HepG2 (cell line): ENCODE measurements at regions not wholly inside any gene's neighbourhood (a gene's known extent, or its start where the extent isn't known, plus 50 kb on each side); places are given as distances from the start of the nearest gene placed in this dataset.

Source experiments
- ATAC-seq: fragments of 200-7000 bp; cut with Tn5 transposase; 3 replicates; pipeline ENCODE4 v1.9.1; 2020; ENCODE audit warnings: mild to moderate bottlenecking, moderate library complexity
- BruUV-seq: library from RNA; stranded (reverse); fragments of 400-500 nt; replicated peaks from 2 replicates; lab custom pipeline; 2021; lab: Mats Ljungman, UMichigan
- CTCF ChIA-PET: fragments of 300-600 bp; formaldehyde crosslinking; extraction: SDS; loops from one replicate; lab custom pipeline; 2021; ENCODE audit warnings: low total read pairs, inconsistent platforms, low intra/inter-chr PET ratio; lab: Yijun Ruan, JAX
- POLR2A ChIA-PET: fragments of 350-600 bp; sonication (Branson Sonifier 250); formaldehyde crosslinking; loops from one replicate; lab custom pipeline; 2020; ENCODE audit warnings: antibody characterized with exemption, inconsistent platforms; lab: Yijun Ruan, JAX
- DNase-seq: peaks from one replicate; pipeline ENCODE4 v3.0.0-alpha.2; 2015; ENCODE audit warnings: low spot score
- FAIRE-seq: peaks from 3 replicates; lab custom pipeline; 2011; peaks lifted over from hg19 to GRCh38; lab: Jason Lieb, UNC
- H2AFZ ChIP-seq: one replicate; pipeline ENCODE4 v1.6.1; 2011; ENCODE audit warnings: low read length, inconsistent platforms
- H3K27ac ChIP-seq: fragments of 300-600 bp; 3 replicates; pipeline ENCODE4 v1.8.0; 2011; ENCODE audit warnings: mixed run types, mild to moderate bottlenecking, mixed read lengths, low read length, inconsistent platforms; ENCODE audit not compliant: insufficient read depth; ENCODE audit errors: extremely low read length
- H3K27me3 ChIP-seq, 2 experiments: fragments of 200-600 bp in 1 of 2; 2 replicates in 1 of 2; 3 replicates in 1 of 2; pipeline versions ENCODE4 v1.6.0 to v1.8.0; 2011; ENCODE audit warnings: low read length in 2 of 2, mild to moderate bottlenecking in 2 of 2, moderate library complexity in 2 of 2, inconsistent platforms in 1 of 2; ENCODE audit not compliant: insufficient read depth in 2 of 2, control insufficient read depth in 1 of 2
- H3K36me3 ChIP-seq, 2 experiments: fragments of 200-600 bp in 1 of 2; replicated peaks in 1 of 2; 2 replicates in 1 of 2; 3 replicates in 1 of 2; pipeline versions ENCODE4 v1.5.1 to v1.8.0; 2011; ENCODE audit warnings: low read length in 2 of 2, inconsistent platforms in 1 of 2; ENCODE audit not compliant: insufficient read depth in 2 of 2, control insufficient read depth in 1 of 2
- H3K4me1 ChIP-seq: 2 replicates; pipeline ENCODE4 v1.5.1; 2012; ENCODE audit warnings: low read length, inconsistent platforms; ENCODE audit not compliant: insufficient read depth
- H3K4me2 ChIP-seq: 2 replicates; pipeline ENCODE4 v1.6.0; 2011; ENCODE audit warnings: low read depth, low read length, inconsistent platforms
- H3K4me3 ChIP-seq, 3 experiments: fragments of 200-600 bp in 1 of 3; sonication (generic), shearing (Covaris generic) in 1 of 3; replicated peaks in 1 of 3; 2 replicates each; pipeline ENCODE4 v1.5.1; 2011 to 2016; ENCODE audit warnings: low read length in 3 of 3, inconsistent platforms in 2 of 3, low read depth in 2 of 3, mild to moderate bottlenecking in 2 of 3, control low read depth in 1 of 3, mixed read lengths in 1 of 3; ENCODE audit not compliant: insufficient read depth in 1 of 3
- H3K79me2 ChIP-seq: one replicate; pipeline ENCODE4 v1.6.1; 2011; ENCODE audit warnings: low read length, inconsistent platforms; ENCODE audit not compliant: insufficient read depth
- H3K9ac ChIP-seq: 2 replicates; pipeline ENCODE4 v1.6.0; 2011; ENCODE audit warnings: mild to moderate bottlenecking, low read depth, low read length, inconsistent platforms; ENCODE audit not compliant: insufficient read depth
- H3K9me3 ChIP-seq: 2 replicates; pipeline ENCODE4 v1.5.1; 2012; ENCODE audit warnings: mild to moderate bottlenecking, low read length
- H4K20me1 ChIP-seq: 2 replicates; pipeline ENCODE4 v1.6.0; 2011; ENCODE audit warnings: inconsistent platforms, mild to moderate bottlenecking, low read length, moderate library complexity; ENCODE audit not compliant: insufficient read depth
- CENPT ChIP-seq: sonication (generic); formaldehyde crosslinking; IDR thresholded peaks from 2 replicates; pipeline ENCODE4 v1.8.0; 2022; ENCODE audit warnings: low read depth, mild to moderate bottlenecking, moderate library complexity, missing genetic modification reagents
- HHEX ChIP-seq: IDR thresholded peaks from 2 replicates; pipeline ENCODE4 v1.6.1; 2016; ENCODE audit warnings: control low read depth
- HNRNPK ChIP-seq: fragments of 200-400 bp; formaldehyde crosslinking; IDR thresholded peaks from 2 replicates; pipeline ENCODE4 v1.6.1; 2018; ENCODE audit warnings: low read length, low read depth, moderate library complexity, mild to moderate bottlenecking; ENCODE audit not compliant: poor library complexity, severe bottlenecking
- MAFG ChIP-seq: sonication (generic); formaldehyde crosslinking; IDR thresholded peaks from 2 replicates; pipeline ENCODE4 v1.5.1; 2020; ENCODE audit warnings: mild to moderate bottlenecking, missing genetic modification reagents
- NBN ChIP-seq: fragments of 450-650 bp; conservative IDR thresholded peaks from 2 replicates; pipeline ENCODE4 v1.6.1; 2017
- SKI ChIP-seq: fragments of 450-650 bp; IDR thresholded peaks from one replicate; pipeline ENCODE4 v1.6.1; 2018; ENCODE audit warnings: mild to moderate bottlenecking; ENCODE audit not compliant: partially characterized antibody
- SMC3 ChIP-seq: IDR thresholded peaks from 2 replicates; pipeline ENCODE4 v1.6.1; 2011; ENCODE audit warnings: low read length, improper control_type of control experiment
- SP4 ChIP-seq: sonication (generic); formaldehyde crosslinking; IDR thresholded peaks from 2 replicates; pipeline ENCODE4 v1.8.1; 2023; ENCODE audit warnings: mild to moderate bottlenecking, missing genetic modification reagents
- THYN1 ChIP-seq: sonication (generic); formaldehyde crosslinking; IDR thresholded peaks from 2 replicates; pipeline ENCODE4 v1.8.1; 2023; ENCODE audit warnings: low read depth, mild to moderate bottlenecking, moderate library complexity, missing genetic modification reagents, borderline replicate concordance
- ZNF33B ChIP-seq: sonication (generic); formaldehyde crosslinking; IDR thresholded peaks from 2 replicates; pipeline ENCODE4 v1.5.1; 2020; ENCODE audit warnings: mild to moderate bottlenecking, missing genetic modification reagents
- ZNF383 ChIP-seq: sonication (generic); formaldehyde crosslinking; IDR thresholded peaks from 2 replicates; pipeline ENCODE4 v1.4.0; 2020; ENCODE audit warnings: missing genetic modification reagents, mild to moderate bottlenecking, borderline replicate concordance
- ZNF674 ChIP-seq: sonication (generic); formaldehyde crosslinking; IDR thresholded peaks from 2 replicates; pipeline ENCODE4 v1.5.0; 2020; ENCODE audit warnings: low read depth, mild to moderate bottlenecking, missing genetic modification reagents
- WGBS: methylation state at CpG from one replicate; pipeline ENCODE4 v1.1.6; 2017; ENCODE audit warnings: low lambda C conversion rate; 5-methylcytosine and 5-hydroxymethylcytosine counted together
- in situ Hi-C: cut with HindIII; loops from 2 replicates; pipeline ENCODE4 v1.10.0; 2017; ENCODE audit warnings: low pct_unique_long_range_greater_than_20kb; ENCODE audit not compliant: extremely low pct_ligation_motif_present
- intact Hi-C: fragments of 100-400 bp; cut with micrococcal nuclease; formaldehyde crosslinking; loops from one replicate; pipeline ENCODE4 v1.10.0; 2022; ENCODE audit not compliant: unreplicated experiment
- TF ChIP-seq, protein P1 (sequence below): sonication (generic); formaldehyde crosslinking; IDR thresholded peaks from 2 replicates; pipeline ENCODE4 v1.4.0; 2020; ENCODE audit warnings: missing genetic modification reagents, borderline replicate concordance
- TF ChIP-seq, protein P2 (sequence below): sonication (generic); formaldehyde crosslinking; conservative IDR thresholded peaks from 2 replicates; pipeline ENCODE4 v1.8.0; 2022; ENCODE audit warnings: mild to moderate bottlenecking, moderate library complexity, missing genetic modification reagents
- TF ChIP-seq, protein P3 (sequence below): sonication (generic); formaldehyde crosslinking; conservative IDR thresholded peaks from 2 replicates; pipeline ENCODE4 v1.8.0; 2022; ENCODE audit warnings: low read depth, missing genetic modification reagents

DNA sequence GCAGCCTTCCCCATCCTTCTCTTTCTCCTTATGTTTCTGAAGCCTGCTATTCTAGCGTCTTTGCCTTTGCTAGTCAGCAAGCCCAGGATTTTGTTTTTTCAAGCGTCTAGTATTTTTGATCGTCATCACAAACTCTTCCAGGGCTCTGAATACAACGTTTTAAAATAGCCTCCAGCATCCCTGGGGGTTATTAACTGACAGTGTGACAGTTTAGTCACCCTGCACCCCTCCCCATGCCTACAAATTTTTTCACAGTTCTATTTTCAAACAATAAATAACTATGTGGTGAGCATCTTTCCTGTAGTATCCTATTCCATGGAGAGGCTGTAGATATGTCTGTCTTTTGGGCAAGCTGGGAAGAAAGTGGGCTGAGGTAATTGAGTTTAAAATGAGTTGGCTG lies 280.9 kb downstream of the MAP2K4 start (continued):
- TF ChIP-seq, protein P1, sequence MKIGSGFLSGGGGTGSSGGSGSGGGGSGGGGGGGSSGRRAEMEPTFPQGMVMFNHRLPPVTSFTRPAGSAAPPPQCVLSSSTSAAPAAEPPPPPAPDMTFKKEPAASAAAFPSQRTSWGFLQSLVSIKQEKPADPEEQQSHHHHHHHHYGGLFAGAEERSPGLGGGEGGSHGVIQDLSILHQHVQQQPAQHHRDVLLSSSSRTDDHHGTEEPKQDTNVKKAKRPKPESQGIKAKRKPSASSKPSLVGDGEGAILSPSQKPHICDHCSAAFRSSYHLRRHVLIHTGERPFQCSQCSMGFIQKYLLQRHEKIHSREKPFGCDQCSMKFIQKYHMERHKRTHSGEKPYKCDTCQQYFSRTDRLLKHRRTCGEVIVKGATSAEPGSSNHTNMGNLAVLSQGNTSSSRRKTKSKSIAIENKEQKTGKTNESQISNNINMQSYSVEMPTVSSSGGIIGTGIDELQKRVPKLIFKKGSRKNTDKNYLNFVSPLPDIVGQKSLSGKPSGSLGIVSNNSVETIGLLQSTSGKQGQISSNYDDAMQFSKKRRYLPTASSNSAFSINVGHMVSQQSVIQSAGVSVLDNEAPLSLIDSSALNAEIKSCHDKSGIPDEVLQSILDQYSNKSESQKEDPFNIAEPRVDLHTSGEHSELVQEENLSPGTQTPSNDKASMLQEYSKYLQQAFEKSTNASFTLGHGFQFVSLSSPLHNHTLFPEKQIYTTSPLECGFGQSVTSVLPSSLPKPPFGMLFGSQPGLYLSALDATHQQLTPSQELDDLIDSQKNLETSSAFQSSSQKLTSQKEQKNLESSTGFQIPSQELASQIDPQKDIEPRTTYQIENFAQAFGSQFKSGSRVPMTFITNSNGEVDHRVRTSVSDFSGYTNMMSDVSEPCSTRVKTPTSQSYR (CRISPR knock-in tag) = no peak
- TF ChIP-seq SKI (no peak), HHEX (no peak)

DNA sequence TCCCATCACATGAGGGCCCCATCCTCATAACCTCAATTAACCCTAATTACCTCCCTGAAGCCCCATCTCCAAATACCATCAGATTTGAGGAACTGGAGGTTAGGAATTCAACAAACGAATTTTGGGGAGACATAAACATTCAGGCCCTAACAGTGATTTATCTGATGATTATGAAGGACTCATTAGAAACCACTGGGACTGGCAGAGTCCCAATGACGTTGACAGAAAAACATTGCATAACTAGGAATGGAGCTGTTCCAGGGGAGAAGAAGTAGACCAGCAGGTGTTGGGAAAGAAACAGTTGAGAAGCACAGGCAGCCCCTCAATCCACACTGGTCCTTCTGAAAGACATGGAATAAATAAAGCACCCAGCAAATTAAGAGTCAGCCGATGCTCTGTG lies 282.0 kb downstream of the MAP2K4 start:
- FAIRE-seq = no peak
- no peak for ATAC-seq
- no peaks in the 10 kb centered on the region for H3K27me3 ChIP-seq
- CTCF ChIA-PET = no interaction called here
- H3K27ac ChIP-seq = no peak overlapping the region
- no peak overlapping the region for H3K4me2 ChIP-seq
- in situ Hi-C loops = no loop called here
- no peak overlapping the region for H2AFZ ChIP-seq
- no peaks in the 10 kb centered on the region for H3K4me1 ChIP-seq
- no peaks in the 10 kb centered on the region for H3K79me2 ChIP-seq
- no peaks in the 10 kb centered on the region for H3K9me3 ChIP-seq
- no peaks in the 10 kb centered on the region for H4K20me1 ChIP-seq
- no peak overlapping the region for H3K4me3 ChIP-seq
- no peaks in the 10 kb centered on the region for H3K36me3 ChIP-seq
- WGBS = 0% methylated on average over 3 of the region's 3 CpGs
- intact Hi-C loops = no loop called here
- DNase-seq = no peak
- H3K9ac ChIP-seq = no peak overlapping the region
- no TSS peak for BruUV-seq
- POLR2A ChIA-PET = no interaction called here
- TF ChIP-seq, protein P2, sequence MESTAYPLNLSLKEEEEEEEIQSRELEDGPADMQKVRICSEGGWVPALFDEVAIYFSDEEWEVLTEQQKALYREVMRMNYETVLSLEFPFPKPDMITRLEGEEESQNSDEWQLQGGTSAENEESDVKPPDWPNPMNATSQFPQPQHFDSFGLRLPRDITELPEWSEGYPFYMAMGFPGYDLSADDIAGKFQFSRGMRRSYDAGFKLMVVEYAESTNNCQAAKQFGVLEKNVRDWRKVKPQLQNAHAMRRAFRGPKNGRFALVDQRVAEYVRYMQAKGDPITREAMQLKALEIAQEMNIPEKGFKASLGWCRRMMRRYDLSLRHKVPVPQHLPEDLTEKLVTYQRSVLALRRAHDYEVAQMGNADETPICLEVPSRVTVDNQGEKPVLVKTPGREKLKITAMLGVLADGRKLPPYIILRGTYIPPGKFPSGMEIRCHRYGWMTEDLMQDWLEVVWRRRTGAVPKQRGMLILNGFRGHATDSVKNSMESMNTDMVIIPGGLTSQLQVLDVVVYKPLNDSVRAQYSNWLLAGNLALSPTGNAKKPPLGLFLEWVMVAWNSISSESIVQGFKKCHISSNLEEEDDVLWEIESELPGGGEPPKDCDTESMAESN (CRISPR knock-in tag) = no peak
- TF ChIP-seq ZNF674 (no peak), MAFG (no peak), SP4 (CRISPR knock-in tag) (no peak), ZNF383 (CRISPR knock-in tag) (no peak), THYN1 (CRISPR knock-in tag) (no peak), HNRNPK (no peak), SMC3 (no peak), ZNF33B (no peak), CENPT (no peak), NBN (no peak)
- TF ChIP-seq, protein P3, sequence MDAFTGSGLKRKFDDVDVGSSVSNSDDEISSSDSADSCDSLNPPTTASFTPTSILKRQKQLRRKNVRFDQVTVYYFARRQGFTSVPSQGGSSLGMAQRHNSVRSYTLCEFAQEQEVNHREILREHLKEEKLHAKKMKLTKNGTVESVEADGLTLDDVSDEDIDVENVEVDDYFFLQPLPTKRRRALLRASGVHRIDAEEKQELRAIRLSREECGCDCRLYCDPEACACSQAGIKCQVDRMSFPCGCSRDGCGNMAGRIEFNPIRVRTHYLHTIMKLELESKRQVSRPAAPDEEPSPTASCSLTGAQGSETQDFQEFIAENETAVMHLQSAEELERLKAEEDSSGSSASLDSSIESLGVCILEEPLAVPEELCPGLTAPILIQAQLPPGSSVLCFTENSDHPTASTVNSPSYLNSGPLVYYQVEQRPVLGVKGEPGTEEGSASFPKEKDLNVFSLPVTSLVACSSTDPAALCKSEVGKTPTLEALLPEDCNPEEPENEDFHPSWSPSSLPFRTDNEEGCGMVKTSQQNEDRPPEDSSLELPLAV = no peak
